C4-2B (cell line): ENCODE measurements at regions not wholly inside any gene's neighbourhood (a gene's known extent, or its start where the extent isn't known, plus 50 kb on each side); places are given as distances from the start of the nearest gene placed in this dataset.

Source experiments
- ZFX ChIP-seq: fragments of 450-650 bp; IDR thresholded peaks from 2 replicates; pipeline ENCODE4 v1.6.1; 2017
- TF ChIP-seq, protein P1 (sequence below): fragments of 450-650 bp; conservative IDR thresholded peaks from 2 replicates; pipeline ENCODE4 v1.5.1; 2017; ENCODE audit warnings: mild to moderate bottlenecking

DNA sequence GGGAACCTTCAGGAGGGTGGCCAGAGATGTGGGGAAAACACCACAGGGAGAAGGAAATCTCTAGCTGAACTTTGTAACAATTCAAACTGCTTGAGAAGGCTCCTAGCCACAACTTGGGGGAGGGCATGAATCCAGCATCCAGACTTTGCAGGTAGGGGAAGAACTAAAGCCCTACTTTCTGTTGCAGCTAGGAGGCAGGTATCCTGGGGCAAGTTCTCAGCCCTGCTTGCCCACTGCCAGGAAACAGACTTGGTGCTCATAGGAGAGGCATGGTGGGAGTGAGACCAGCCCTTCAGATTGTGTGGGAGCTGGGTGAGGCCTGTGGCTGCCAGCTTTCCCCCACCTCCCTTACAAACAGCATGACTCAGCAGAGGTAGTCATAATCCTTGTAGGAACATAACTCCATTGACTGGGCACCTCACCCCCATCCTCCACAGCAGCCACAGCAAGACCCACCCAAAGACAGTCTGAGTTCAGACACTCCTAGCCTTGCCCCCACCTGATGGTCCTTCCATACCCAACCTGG is 209.5 kb upstream of the CPEB2 start:
- TF ChIP-seq, protein P1, sequence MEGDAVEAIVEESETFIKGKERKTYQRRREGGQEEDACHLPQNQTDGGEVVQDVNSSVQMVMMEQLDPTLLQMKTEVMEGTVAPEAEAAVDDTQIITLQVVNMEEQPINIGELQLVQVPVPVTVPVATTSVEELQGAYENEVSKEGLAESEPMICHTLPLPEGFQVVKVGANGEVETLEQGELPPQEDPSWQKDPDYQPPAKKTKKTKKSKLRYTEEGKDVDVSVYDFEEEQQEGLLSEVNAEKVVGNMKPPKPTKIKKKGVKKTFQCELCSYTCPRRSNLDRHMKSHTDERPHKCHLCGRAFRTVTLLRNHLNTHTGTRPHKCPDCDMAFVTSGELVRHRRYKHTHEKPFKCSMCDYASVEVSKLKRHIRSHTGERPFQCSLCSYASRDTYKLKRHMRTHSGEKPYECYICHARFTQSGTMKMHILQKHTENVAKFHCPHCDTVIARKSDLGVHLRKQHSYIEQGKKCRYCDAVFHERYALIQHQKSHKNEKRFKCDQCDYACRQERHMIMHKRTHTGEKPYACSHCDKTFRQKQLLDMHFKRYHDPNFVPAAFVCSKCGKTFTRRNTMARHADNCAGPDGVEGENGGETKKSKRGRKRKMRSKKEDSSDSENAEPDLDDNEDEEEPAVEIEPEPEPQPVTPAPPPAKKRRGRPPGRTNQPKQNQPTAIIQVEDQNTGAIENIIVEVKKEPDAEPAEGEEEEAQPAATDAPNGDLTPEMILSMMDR: no peak
- no peak for TF ChIP-seq ZFX
